GM19043 (cell line): ENCODE measurements at regions not wholly inside any gene's neighbourhood (a gene's known extent, or its start where the extent isn't known, plus 50 kb on each side); places are given as distances from the start of the nearest gene placed in this dataset.
A peak's percentile ranks its signal among the peaks of the same experiment; 100 is the strongest.

Experiments
- ATAC-seq: cut with Tn5 transposase; IDR thresholded peaks from one replicate; pipeline ENCODE4 v1.9.1; 2021; ENCODE audit warnings: low read depth; ENCODE audit not compliant: unreplicated experiment

DNA sequence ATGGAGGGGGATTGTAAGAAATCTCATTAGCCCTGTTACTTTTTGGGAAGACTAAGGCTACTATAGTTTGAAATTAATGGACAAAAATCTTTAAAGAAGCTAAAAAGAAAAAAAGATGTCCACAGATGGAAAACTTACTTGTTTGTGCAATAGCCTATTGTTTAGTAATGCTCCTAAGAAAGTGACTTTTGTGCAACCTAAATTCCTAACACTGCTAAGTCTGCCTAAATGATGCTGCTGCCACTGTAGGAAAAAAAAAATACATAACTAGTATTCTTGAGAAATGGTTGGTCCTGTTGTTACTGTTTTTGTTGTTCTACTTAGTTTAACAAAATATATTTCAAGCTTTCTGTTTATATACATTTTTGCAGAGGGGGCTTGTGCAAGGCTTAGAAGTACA, 108.2 kb upstream of the NR3C1 start:
- no peak for ATAC-seq

DNA sequence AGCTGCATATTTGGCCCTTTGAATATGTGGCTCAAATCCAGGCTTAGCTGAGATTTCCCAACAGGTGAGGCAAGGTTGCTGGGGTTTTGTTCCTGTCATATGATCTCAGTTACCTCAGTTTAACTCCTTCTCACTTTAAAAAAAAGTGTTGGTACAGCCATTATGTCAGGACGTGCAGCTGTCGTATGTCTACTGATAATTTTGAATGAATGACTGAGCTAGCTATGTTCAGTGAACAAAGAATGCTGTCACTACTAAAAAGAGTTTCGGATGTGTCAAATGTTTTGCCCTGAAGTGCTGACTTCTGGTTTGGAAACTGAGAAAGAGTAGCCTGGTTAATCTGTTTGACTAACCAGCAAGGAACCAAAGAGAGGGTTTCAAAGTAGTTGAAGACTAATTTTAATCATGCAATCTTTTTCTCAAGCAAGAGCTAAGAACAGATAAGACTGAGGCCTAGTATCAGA, 106.3 kb upstream of the NR3C1 start:
- peak; percentile 84 for ATAC-seq

DNA sequence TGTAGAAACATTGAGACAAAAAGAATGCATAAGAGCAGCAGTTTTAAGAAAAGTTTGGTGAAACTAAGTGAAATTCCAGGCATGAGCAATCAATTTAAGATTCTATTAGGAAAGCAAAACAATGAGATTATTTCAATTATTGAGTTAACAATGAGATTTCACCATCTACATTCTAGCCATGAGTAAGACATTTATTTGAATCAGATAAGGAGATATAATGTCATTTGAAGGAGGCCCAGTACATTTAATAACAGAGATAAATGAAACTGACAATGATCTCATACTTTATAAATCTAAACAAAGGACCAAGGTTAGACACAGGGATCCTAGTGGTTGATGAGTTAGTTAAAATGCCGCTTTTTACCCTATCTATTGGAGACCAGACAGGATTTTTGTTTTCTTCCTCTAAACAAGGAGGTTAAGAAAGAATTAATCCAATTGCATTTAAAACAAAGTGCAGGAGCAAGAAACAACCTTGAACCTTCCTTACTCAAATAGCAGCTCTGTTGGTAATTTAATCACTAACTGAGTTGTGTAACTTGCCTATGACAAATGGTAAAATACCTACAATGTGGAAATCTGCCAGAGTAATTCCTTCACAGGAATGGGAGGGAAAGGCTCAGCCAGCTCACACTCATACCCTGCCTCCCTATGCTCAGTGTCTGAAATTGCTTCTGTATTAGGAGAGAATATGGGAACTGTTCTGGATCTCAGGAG, 103.5 kb upstream of the NR3C1 start:
- no peak for ATAC-seq

DNA sequence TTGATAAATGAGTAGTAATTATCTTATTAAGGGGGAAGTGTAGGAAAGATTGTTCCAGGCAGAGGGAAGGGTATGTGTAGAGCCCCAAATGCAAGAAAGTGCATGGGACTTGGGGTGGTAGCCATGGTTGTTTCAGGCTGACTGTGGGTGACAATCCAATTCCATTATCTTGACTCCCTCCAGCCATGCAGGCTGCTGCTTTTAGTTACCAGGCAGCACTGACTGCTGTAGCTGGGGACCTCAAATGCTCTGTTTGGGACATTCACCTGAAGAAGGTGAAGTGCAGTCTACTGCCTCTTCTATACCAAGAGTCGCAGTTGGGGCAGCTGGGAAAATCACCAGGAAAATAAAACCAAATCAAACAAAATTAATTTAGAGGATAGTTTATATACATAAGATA, 102.4 kb upstream of the NR3C1 start:
- no peak for ATAC-seq

DNA sequence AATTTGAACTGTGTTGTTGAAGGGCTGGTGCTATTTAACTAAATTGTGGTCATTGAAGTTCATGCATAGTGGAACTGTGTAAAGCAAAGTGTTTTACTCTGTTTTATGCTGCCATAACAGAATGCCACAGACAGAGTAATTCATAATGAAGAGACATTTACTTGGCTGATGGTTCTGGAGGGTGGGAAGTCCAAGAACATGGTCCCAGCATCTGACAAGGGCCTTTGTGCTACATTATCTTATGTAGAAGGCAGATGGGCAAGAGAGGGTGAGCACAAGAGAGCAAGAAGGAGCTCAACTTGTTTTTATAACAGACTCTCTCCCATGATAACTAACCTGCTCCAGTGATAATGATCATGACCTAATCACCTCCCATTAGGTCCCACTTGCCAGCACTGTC, 101.9 kb upstream of the NR3C1 start:
- ATAC-seq, result no peak

DNA sequence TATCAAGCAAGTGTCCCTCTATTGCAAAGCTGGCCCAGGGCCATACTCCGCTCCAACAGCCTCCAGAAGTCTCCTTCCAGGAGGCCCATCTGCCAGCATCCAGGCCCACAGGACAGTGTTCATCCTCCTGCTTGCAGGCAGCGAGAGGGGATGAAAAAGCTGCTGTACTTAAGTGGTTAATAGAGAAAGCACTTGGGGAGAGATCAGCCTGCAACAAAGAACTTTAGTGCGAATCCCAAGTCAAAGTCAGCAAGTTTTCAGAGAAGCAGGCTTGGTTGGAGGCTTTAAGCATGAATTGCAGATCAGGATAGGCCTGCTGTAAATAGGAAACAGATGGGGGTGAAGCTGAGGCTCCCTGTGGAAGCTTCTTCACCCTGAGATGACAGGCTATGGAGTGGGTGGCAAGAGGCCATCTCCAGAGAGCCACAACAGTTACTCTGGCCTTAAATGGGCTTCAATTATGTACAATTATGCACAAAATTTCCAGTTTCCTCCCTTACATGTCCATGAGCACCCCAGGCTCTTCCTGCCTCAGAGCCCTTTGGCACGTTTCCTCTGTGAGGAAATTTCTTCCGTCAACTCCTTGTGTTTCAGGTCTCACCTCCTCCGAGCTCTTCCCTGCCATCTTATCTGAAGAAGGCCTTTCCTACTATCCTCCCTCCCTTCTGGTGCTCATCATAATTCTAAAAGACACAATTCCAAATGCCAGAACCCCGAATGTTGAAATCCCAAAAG, 98.0 kb upstream of the NR3C1 start:
- ATAC-seq, result no peak

DNA sequence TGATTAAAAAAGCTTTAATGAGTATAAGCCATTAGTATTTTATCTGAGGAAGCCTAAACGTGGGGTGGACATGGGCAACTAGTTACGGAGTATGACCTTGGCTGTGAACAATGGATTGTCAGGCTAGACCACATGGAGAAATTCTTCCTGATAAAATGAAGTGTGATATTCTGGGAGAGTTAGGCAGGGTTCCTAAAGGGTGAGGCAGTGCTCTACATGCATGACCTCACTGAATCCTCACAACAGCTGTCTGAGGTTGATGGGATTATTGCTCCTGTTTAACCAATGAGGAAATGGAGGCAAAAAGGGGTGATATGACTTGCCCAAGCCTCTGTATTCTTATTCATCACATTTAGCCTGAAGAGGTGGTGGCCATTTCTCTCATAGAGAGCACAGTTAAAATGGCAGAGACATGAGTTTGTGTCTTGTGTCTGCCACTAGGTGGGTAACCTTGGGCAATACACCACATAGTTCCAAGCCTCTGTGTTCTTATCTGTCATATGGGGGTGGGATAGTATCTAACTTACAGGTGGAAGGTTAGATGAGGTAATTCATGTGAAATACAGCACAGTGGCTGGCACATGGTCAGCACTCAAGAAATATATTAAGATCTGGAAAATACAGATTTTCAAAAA, 96.1 kb upstream of the NR3C1 start:
- no peak for ATAC-seq

DNA sequence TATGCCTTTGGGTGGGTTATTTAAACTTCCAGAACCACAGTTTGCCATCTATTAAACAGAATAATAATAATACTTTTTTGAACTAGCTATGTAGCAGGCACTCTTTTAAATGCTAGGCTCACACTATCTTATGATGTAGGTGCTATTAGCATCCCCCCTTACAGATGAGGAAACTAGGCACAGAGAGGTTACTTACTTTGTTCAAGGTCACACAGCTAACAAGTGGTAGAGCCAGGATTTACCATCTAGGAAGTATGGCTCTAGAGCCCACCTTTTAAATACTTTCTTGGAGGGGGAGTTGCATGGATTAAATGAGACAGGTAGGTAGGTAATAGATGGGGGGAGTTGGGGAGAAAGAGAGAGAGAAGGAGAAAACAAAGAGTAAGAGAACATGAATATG, 95.3 kb upstream of the NR3C1 start:
- no peak for ATAC-seq

DNA sequence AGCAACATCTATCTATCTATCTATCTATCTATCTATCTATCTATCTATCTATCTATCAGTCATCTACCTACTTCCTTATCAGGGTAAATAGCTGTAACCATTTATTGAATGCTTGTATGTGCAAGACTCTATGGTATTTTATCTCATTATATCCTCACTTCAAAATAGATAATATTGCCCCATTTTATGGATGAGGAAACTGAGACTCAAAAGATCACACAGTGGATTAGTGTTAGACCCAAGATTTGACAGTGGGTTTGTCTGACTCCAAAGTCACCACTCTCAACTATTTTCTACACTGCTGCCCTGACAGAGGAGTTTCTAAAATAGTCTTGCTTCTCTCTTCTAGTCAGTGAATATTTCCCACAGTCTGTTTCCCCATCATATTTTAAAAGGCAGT, 94.3 kb upstream of the NR3C1 start:
- ATAC-seq, result no peak

DNA sequence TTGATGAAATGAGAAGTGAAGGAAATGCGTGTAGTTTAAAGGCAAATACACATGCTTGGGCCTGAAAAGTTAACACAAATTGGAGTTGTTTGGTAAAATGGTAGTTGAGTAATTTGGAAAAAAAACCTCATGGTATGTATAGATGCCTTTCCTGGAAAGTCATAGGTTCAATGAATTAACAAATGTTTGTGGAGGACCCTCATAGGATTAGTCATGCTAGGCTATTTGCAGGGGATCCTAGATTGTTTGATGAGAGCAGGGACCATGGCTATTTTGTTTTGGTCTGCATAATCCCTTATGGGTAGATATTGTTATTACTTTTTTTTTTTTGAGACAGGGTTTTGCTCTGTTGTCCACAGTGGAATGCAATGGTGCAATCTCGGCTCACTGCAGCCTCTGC, 93.5 kb upstream of the NR3C1 start:
- no peak for ATAC-seq

DNA sequence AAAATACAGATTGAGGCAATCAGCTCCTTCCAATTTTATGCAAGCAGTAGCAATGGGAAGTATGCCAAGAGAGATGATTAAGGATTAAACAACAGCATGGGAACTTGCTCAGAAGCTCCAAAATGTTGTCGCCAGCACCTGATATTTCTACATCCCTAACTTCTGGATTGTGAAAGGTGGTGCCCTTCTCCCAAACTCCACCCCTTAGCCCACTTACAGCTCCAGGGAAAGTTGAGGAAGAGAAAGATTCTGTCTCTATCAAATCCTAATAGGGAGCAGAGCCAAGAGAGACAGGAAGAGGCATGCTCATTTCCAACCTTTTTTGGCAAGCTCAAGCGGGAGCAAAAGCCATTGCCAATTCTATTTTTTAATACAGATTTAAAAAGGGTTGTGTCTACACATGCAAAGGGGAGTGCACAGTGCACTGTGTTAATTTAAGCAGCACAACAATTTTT, 92.4 kb upstream of the NR3C1 start:
- ATAC-seq, result no peak

DNA sequence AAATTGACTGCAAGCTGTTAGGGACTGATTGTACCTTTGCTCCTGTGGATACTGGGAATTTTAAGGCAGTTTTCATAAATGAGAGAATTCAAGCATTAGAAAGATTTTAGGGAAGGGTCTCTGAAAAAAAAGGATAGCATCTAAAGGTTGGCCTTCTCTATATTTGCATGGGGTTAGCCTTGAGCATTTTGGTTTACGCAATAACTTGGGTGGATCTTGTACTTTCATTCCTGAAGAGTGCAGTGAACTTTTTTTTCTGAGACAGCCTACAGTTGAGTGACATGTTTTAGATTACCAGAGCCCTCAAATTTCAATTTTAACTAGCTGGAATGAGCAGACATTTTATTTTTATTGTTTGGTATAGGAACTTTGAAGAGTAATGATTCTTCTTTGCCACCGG, 91.6 kb upstream of the NR3C1 start:
- no peak for ATAC-seq

DNA sequence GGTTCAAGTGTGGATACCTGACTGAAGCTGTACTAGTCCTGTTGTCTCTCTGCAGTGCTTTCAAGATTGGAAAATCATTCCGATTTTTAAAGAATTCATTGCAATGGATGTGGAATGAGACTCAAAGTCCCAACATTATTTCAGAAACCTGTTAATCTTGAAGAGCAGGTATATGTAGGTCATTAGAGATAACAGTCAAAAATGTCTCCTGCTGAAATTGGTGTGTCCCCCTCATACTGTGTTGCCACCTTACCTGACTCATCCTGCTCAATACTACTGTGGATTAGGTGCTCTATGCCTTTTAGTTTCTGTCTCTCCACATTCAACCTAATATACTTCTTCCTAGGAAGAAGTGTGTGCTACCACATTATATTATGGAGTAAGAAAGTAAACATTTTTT, 91.1 kb upstream of the NR3C1 start:
- ATAC-seq, result no peak

DNA sequence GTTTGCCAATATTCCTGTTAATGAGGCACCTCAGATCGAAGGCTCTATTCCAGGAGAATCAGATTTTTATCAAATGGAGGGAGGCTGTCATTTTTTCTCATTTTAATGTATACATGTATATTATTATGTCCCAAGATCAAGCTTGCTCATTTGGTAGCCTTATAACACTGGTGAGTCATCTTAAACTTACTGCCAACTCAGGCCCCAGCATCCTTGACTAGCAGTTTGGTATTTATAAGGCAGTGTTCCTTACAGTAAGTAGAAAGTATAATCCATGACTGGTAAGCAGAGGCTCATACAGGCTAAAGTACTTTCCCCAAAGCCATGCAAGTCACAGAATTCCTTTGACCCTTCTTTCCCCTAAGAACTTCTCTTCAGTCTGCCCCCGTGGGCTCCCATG, 90.7 kb upstream of the NR3C1 start:
- no peak for ATAC-seq

DNA sequence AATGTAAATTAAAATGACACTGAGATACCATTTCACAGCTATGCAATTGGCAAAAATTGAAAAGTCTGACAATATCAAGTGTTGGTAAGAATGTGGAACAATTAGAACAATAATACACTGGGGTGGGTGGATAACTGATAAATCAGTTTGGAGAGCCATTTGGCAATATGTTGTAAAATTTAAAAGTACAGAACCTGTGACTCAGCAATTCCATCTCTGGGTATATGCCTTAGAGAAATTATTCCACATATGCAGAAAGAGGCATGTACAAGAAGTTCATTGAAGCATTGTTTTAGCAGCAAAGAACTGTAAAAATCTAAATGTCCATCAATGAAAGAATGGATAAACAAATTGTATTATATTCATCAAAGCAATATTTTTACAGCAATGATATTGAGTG, 89.3 kb upstream of the NR3C1 start:
- ATAC-seq, result no peak

DNA sequence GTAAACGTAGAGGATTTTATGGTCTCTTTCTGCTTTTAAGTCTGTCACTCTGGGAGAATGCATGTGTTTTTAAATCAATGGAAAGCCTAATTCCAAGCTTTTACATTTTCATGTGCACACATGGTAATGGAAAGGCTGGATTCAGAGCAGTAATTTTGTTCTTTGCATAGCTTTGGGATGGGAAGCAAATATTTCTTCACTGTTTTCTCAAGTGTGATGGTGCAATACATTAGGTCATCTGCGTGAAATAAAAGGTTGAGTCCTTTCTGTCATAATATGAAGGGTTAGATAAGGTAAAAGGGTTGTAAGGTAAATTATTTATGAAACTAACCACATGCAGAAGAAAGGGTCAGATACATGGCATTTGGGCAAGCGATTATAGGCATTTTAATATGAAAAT, 88.2 kb upstream of the NR3C1 start:
- no peak for ATAC-seq

DNA sequence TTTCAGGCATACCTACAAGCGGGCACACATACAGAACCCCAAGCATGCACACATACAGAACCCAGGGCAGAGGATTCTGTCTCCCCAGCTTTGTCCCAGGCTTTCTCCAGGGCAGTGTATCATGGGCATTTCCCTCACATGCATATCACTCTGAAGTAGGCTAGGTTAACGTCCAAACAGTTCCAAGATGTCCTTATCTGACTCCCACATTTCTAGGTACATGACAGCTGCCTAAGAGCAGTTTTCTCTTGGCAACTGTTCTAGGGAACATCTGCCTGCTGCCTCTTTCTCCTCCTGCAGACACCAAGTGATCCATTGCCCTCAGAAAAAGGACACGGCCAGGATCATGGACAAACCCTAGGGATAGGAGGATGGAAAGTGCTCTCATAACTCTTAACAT, 84.9 kb upstream of the NR3C1 start:
- ATAC-seq, result no peak

DNA sequence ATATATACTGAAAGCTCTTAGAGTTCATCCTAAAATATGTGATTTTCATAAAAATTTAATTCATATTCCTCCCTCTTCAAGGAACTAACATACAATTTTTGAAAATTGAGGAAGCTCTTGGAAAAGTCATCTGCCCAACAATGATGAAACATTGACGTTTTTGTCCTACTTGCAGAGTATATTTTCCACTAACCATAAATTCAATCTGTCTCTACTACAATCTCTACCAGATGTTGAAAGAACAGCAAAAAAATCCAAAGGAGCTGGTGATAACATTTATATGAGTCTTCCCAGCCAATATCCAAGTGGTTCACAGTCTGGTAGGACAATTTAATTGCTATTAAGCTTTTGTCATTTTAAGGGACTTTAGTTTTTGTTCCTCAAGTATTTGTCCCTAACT, 81.1 kb upstream of the NR3C1 start:
- ATAC-seq, result no peak

DNA sequence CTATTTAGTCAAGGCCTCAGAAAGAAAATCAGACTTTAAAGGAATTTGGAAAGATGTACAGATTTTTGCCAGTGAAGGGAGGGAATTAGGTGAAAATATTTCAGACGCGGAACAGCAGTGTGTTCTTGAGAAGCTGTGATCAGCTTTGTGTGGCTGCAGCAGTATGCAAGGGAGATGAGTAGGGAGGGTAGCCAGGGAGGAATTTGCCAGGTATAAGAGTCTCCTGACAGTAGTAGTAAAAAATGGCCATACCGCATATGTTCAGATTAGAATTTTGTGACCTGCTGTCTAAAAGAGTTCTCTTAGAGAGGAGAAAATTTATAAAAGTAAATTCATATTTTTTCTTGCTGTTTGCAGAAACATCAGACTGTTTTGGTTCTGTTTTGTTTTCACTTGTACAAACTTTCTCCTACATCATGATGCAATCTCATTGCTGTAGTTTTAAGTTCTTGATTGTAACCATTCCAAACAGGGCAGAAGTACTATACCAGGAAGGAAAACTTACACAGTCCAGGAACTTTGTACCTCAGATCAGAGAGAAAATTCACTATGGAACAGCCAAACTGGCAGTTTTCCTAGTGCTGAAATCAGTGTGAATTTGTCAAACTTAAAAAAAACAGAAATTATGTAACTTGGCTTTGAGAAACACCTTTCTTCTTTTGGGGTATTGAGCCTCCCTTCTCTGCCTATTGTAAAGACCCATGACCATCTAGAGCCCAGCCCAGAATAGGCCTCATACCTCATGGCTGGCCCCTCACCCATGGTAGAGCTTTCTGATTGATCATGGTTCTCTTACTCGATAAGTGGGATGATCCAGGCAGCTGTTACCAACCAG, 78.4 kb upstream of the NR3C1 start:
- no peak for ATAC-seq

DNA sequence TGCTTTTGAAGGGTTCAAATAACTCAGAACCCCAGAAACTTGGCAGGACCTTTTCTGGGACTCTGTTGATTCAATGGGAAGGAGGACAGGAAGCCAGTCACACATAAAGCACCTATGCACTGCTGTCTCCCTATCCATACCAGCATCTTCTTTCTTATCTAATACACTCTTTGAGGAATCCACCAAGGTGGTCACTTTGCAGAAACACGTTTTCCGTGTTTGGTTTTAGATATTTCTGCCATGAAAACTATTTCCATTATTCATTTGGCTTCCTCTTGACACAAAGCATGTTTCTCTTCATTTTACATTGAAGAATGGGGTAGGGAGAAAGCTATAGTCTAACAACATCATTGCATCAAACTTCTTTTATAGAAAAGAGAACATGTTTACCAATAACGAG, 76.5 kb upstream of the NR3C1 start:
- ATAC-seq, result no peak

DNA sequence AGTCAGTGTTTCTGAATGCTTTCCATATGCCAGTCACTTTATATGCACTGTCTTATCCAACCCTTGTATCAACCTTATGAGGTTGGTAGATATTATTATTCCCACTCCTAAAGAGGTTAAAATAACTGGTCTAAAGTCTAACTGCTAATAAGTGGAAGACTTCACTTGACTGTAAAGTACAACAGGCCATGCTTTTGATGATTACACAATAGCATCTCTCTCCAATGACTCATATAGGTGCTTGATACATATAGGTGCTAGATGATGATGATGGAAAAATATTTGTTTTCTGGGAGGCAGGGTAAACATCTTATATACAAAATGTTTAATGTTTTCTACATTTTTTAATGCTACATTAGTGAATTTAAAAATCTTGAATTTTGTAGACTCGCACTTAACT, 75.9 kb upstream of the NR3C1 start:
- ATAC-seq, result no peak
